GM23338 (cell line): ENCODE measurements at regions not wholly inside any gene's neighbourhood (a gene's known extent, or its start where the extent isn't known, plus 50 kb on each side); places are given as distances from the start of the nearest gene placed in this dataset.

Experiments
- ATAC-seq: fragments of 200-7000 bp; cut with Tn5 transposase; 3 replicates; pipeline ENCODE4 v1.9.1; 2020
- DNase-seq: peaks from one replicate; pipeline ENCODE4 v3.0.0-alpha.2; 2015; ENCODE audit warnings: low spot score
- H2AFZ ChIP-seq: fragments of 200-600 bp; sonication (generic); 2 replicates; pipeline ENCODE4 v1.8.0; 2016; ENCODE audit warnings: antibody characterized with exemption, mild to moderate bottlenecking, moderate library complexity
- H3F3A ChIP-seq: fragments of 200-600 bp; sonication (generic); replicated peaks from 2 replicates; pipeline ENCODE4 v1.8.0; 2017; ENCODE audit warnings: antibody characterized with exemption, mixed run types, low read depth
- H3K27ac ChIP-seq: fragments of 200-600 bp; sonication (generic); 2 replicates; pipeline ENCODE4 v1.6.1; 2016; ENCODE audit warnings: low read depth
- H3K27me3 ChIP-seq: fragments of 200-600 bp; sonication (generic); 2 replicates; pipeline ENCODE4 v1.8.0; 2016; ENCODE audit warnings: mild to moderate bottlenecking, mixed run types, moderate library complexity; ENCODE audit not compliant: insufficient read depth
- H3K36me3 ChIP-seq: fragments of 200-600 bp; sonication (generic); 2 replicates; pipeline ENCODE4 v1.8.0; 2016; ENCODE audit warnings: mild to moderate bottlenecking; ENCODE audit not compliant: insufficient read depth
- H3K4me1 ChIP-seq: fragments of 200-600 bp; sonication (generic); 2 replicates; pipeline ENCODE4 v1.8.0; 2016; ENCODE audit warnings: mild to moderate bottlenecking, moderate library complexity; ENCODE audit not compliant: insufficient read depth
- H3K4me2 ChIP-seq: fragments of 200-600 bp; sonication (generic); 2 replicates; pipeline ENCODE4 v1.7.1; 2017; ENCODE audit warnings: mixed run types
- H3K4me3 ChIP-seq: fragments of 200-600 bp; sonication (generic); 2 replicates; pipeline ENCODE4 v1.6.1; 2016; ENCODE audit warnings: mixed run types
- H3K79me2 ChIP-seq: fragments of 200-600 bp; sonication (generic); replicated peaks from 2 replicates; pipeline ENCODE4 v1.8.0; 2017; ENCODE audit warnings: mild to moderate bottlenecking; ENCODE audit not compliant: insufficient read depth
- H3K9me2 ChIP-seq: fragments of 200-600 bp; sonication (generic); 2 replicates; pipeline ENCODE4 v1.8.0; 2017; ENCODE audit not compliant: insufficient read depth
- H4K20me1 ChIP-seq: fragments of 200-600 bp; sonication (generic); replicated peaks from 2 replicates; pipeline ENCODE4 v1.8.0; 2017; ENCODE audit warnings: mild to moderate bottlenecking; ENCODE audit not compliant: insufficient read depth
- H3K27ac Mint-ChIP-seq: 2 replicates; pipeline ENCODE4 v1.8.0; 2020; ENCODE audit warnings: inconsistent platforms, mild to moderate bottlenecking, moderate library complexity, mixed read lengths
- H3K27me3 Mint-ChIP-seq: 3 replicates; pipeline ENCODE4 v1.8.0; 2022; ENCODE audit warnings: low read depth, mild to moderate bottlenecking, moderate library complexity, mixed read lengths, inconsistent platforms; ENCODE audit not compliant: insufficient read depth, poor library complexity
- H3K36me3 Mint-ChIP-seq: 3 replicates; pipeline ENCODE4 v1.8.0; 2021; ENCODE audit warnings: low read depth, mild to moderate bottlenecking, inconsistent platforms, moderate library complexity, mixed read lengths
- H3K4me1 Mint-ChIP-seq: 3 replicates; pipeline ENCODE4 v1.8.0; 2020; ENCODE audit warnings: mild to moderate bottlenecking, inconsistent platforms, mixed read lengths
- H3K4me3 Mint-ChIP-seq: 3 replicates; pipeline ENCODE4 v1.8.0; 2021; ENCODE audit warnings: moderate library complexity, mild to moderate bottlenecking, inconsistent platforms, mixed read lengths
- H3K9me3 Mint-ChIP-seq: 3 replicates; pipeline ENCODE4 v1.8.0; 2020; ENCODE audit warnings: moderate library complexity, mild to moderate bottlenecking, inconsistent platforms, mixed read lengths
- CREB1 ChIP-seq: fragments of 250-450 bp; sonication (Bioruptor Pico); IDR thresholded peaks from 2 replicates; pipeline ENCODE4 v1.5.0; 2020; ENCODE audit warnings: low read depth, mild to moderate bottlenecking, moderate library complexity
- EZH2 ChIP-seq: fragments of 200-600 bp; sonication (generic); IDR thresholded peaks from one replicate; pipeline ENCODE4 v1.8.0; 2017; ENCODE audit warnings: antibody characterized with exemption, mild to moderate bottlenecking, low read depth; ENCODE audit not compliant: unreplicated experiment
- EZH2phosphoT487 ChIP-seq: fragments of 200-600 bp; sonication (generic); IDR thresholded peaks from one replicate; pipeline ENCODE4 v1.8.1; 2018; ENCODE audit warnings: antibody characterized with exemption; ENCODE audit not compliant: unreplicated experiment
- JUNB ChIP-seq: IDR thresholded peaks from one replicate; pipeline ENCODE4 v1.6.1; 2016; ENCODE audit warnings: antibody characterized with exemption; ENCODE audit not compliant: unreplicated experiment
- NANOG ChIP-seq: IDR thresholded peaks from 2 replicates; pipeline ENCODE4 v1.6.1; 2016; ENCODE audit warnings: antibody characterized with exemption, borderline replicate concordance
- POLR2AphosphoS5 ChIP-seq: IDR thresholded peaks from 2 replicates; pipeline ENCODE4 v1.6.1; 2016; ENCODE audit warnings: antibody characterized with exemption, low read depth
- STAT1 ChIP-seq: IDR thresholded peaks from one replicate; pipeline ENCODE4 v1.6.1; 2016; ENCODE audit warnings: antibody characterized with exemption; ENCODE audit not compliant: unreplicated experiment
- ZNF114 ChIP-seq: fragments of 250-450 bp; sonication (Bioruptor Pico); IDR thresholded peaks from 2 replicates; pipeline ENCODE4 v1.5.0; 2020; ENCODE audit warnings: mild to moderate bottlenecking, moderate library complexity
- ZNF331 ChIP-seq: fragments of 250-450 bp; sonication (Bioruptor Pico); IDR thresholded peaks from 2 replicates; pipeline ENCODE4 v1.5.0; 2020; ENCODE audit warnings: low read depth, mild to moderate bottlenecking, moderate library complexity
- TF ChIP-seq, protein P1 (sequence below): IDR thresholded peaks from one replicate; pipeline ENCODE4 v1.6.1; 2018; ENCODE audit warnings: antibody characterized with exemption; ENCODE audit not compliant: unreplicated experiment
- TF ChIP-seq, protein P2 (sequence below): IDR thresholded peaks from 2 replicates; pipeline ENCODE4 v1.6.1; 2016; ENCODE audit warnings: antibody characterized with exemption

DNA sequence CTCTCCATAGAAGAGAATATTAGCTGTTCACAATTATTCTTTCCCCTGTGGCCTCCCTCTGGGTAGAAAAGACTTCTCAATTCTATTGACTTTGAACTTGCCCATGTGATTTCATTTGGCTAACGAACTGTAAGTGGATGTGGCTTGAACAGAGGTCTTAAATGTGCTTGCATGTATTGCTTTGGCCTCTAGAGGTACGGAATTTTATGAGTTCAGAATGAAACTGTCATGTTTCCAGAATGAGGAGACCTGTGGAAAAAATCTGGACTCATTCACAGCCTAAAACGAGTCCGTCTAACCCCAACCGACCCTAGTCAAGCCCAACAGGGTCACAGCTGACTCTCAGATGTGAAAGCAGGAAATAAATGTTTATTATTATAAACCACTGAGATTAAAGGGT, 596.7 kb upstream of the UBE2E2 start:
- Histone ChIP-seq H3K4me3 (no peak overlapping the region), H3K27me3 (no peaks in the 10 kb centered on the region), H3K4me2 (no peak overlapping the region), H3K27ac (no peak overlapping the region), H3F3A (no peaks in the 10 kb centered on the region), H2AFZ (no peak overlapping the region), H3K4me1 (no peaks in the 10 kb centered on the region), H4K20me1 (no peaks in the 10 kb centered on the region), H3K36me3 (no peaks in the 10 kb centered on the region), H3K79me2 (no peaks in the 10 kb centered on the region), H3K9me2 (peaks cover 4% of the 10 kb centered on the region; the same call in 1 of the 2 replicates)
- H3K36me3 Mint-ChIP-seq: no peaks in the 10 kb centered on the region
- TF ChIP-seq NANOG: no peak
- TF ChIP-seq, protein P1, sequence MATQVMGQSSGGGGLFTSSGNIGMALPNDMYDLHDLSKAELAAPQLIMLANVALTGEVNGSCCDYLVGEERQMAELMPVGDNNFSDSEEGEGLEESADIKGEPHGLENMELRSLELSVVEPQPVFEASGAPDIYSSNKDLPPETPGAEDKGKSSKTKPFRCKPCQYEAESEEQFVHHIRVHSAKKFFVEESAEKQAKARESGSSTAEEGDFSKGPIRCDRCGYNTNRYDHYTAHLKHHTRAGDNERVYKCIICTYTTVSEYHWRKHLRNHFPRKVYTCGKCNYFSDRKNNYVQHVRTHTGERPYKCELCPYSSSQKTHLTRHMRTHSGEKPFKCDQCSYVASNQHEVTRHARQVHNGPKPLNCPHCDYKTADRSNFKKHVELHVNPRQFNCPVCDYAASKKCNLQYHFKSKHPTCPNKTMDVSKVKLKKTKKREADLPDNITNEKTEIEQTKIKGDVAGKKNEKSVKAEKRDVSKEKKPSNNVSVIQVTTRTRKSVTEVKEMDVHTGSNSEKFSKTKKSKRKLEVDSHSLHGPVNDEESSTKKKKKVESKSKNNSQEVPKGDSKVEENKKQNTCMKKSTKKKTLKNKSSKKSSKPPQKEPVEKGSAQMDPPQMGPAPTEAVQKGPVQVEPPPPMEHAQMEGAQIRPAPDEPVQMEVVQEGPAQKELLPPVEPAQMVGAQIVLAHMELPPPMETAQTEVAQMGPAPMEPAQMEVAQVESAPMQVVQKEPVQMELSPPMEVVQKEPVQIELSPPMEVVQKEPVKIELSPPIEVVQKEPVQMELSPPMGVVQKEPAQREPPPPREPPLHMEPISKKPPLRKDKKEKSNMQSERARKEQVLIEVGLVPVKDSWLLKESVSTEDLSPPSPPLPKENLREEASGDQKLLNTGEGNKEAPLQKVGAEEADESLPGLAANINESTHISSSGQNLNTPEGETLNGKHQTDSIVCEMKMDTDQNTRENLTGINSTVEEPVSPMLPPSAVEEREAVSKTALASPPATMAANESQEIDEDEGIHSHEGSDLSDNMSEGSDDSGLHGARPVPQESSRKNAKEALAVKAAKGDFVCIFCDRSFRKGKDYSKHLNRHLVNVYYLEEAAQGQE: no peak
- TF ChIP-seq ZNF331 (CRISPR knock-in tag): no peak
- TF ChIP-seq, protein P2, sequence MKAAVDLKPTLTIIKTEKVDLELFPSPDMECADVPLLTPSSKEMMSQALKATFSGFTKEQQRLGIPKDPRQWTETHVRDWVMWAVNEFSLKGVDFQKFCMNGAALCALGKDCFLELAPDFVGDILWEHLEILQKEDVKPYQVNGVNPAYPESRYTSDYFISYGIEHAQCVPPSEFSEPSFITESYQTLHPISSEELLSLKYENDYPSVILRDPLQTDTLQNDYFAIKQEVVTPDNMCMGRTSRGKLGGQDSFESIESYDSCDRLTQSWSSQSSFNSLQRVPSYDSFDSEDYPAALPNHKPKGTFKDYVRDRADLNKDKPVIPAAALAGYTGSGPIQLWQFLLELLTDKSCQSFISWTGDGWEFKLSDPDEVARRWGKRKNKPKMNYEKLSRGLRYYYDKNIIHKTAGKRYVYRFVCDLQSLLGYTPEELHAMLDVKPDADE: no peak
- no peaks in the 10 kb centered on the region for H3K9me3 Mint-ChIP-seq
- no peak for DNase-seq
- no peak for ATAC-seq
- no peak overlapping the region for H3K4me3 Mint-ChIP-seq
- H3K27me3 Mint-ChIP-seq: peaks cover 2% of the 10 kb centered on the region
- H3K27ac Mint-ChIP-seq: no peak overlapping the region
- H3K4me1 Mint-ChIP-seq: no peaks in the 10 kb centered on the region

DNA sequence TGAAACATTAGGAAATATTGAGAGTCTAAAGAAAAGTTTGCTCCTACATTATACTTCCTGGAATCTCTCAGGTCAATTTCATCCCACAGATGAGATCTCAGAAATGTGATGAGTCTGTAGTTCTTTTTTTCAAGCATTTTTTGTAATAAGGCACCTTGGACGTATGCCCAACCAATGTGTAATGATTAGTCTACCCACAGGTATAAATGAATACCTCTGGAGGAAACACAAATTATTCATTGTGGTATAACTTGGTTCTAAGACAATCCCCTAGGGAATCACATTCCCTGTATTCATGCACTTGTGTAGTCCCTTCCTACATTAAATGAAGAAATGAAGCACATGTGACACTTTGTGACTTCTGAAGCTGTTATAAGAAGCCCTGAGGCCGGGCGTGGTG, 596.2 kb upstream of the UBE2E2 start:
- ATAC-seq (no peak), DNase-seq (no peak)
- Mint-ChIP-seq H3K4me1 (no peaks in the 10 kb centered on the region), H3K27me3 (peaks cover 2% of the 10 kb centered on the region), H3K36me3 (no peaks in the 10 kb centered on the region), H3K9me3 (no peaks in the 10 kb centered on the region), H3K4me3 (no peak overlapping the region), H3K27ac (no peak overlapping the region)
- Histone ChIP-seq H2AFZ (no peak overlapping the region), H3K27me3 (no peaks in the 10 kb centered on the region), H3K79me2 (no peaks in the 10 kb centered on the region), H4K20me1 (no peaks in the 10 kb centered on the region), H3K4me3 (no peak overlapping the region), H3K27ac (no peak overlapping the region), H3F3A (no peaks in the 10 kb centered on the region), H3K4me1 (no peaks in the 10 kb centered on the region), H3K4me2 (no peak overlapping the region), H3K36me3 (no peaks in the 10 kb centered on the region), H3K9me2 (peaks cover 4% of the 10 kb centered on the region; the same call in 1 of the 2 replicates)
- no peak for TF ChIP-seq ZNF331 (CRISPR knock-in tag)
- TF ChIP-seq EZH2phosphoT487: no peak
- no peak for TF ChIP-seq JUNB
- TF ChIP-seq, protein P1: no peak
- TF ChIP-seq POLR2AphosphoS5: no peak
- TF ChIP-seq STAT1: no peak
- no peak for TF ChIP-seq NANOG
- no peak for TF ChIP-seq ZNF114
- no peak for TF ChIP-seq CREB1 (CRISPR knock-in tag)
- TF ChIP-seq EZH2: no peak
